SK-N-MC (cell line): ENCODE measurements at regions not wholly inside any gene's neighbourhood (a gene's known extent, or its start where the extent isn't known, plus 50 kb on each side); places are given as distances from the start of the nearest gene placed in this dataset.

ENCODE experiments used
- EZH2 ChIP-seq: fragments of 200-600 bp; sonication (generic); IDR thresholded peaks from one replicate; pipeline ENCODE4 v1.6.1; 2017; ENCODE audit warnings: antibody characterized with exemption
- POLR2AphosphoS5 ChIP-seq: IDR thresholded peaks from 2 replicates; pipeline ENCODE4 v1.6.1; 2012; ENCODE audit warnings: mild to moderate bottlenecking, low read depth, low read length, borderline replicate concordance

DNA sequence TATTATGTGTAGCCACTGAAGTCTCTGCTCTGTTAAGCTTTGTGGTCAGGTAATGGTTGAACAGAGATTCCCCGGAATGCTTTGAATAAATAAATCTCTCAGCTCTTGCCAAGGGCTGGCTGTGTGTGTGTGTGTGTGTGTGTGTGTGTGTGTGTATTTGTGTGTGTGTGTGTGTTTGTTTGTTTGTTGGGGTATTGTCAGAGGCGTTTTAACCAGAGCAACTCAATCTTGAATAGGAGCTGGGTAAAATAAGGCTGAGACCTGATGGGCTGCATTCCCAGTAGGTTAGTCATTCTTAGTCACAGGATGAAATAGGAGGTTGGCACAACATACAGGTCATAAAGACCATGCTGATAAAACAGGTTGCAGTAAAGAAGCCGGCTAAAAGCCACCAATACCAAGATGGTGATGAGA is 256.2 kb upstream of the CACNA2D1 start:
- no peak for TF ChIP-seq EZH2
- no peak for TF ChIP-seq POLR2AphosphoS5
